ENCODE measurements at regions not wholly inside any gene's neighbourhood (a gene's known extent, or its start where the extent isn't known, plus 50 kb on each side); places are given as distances from the start of the nearest gene placed in this dataset.

DNA sequence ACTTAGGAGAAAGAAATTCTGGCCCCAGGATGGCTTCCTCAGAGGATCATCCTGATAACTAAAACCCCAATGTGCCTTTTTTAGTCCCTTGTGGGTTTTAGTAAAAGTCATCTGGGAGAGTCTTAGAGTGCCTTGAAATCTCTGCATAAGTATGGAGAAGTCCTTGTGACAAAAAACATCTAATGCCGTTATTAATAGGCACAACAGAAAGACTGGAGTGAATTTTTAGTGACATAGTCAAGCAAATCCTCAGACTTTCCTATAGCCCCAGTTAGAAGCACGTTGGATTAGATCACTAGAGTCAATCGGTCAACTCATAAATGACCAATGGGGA is 108.2 kb upstream of the MPDZ start:
- Histone ChIP-seq H3K36me3 (no peaks in the 10 kb centered on the region), H3K9me3 (peaks cover 0 to 12% (median 7%) of the 10 kb centered on the region in 4 donors), H3K4me3 (no peak overlapping the region), H3K4me1 (no peaks in the 10 kb centered on the region), H3K27ac (peak overlapping the region in 2 of 4 donors; percentile 4 to 32), H3K27me3 (no peaks in the 10 kb centered on the region)
- no peak for TF ChIP-seq POLR2AphosphoS5 (IDR thresholded peaks at IDR 0.05)
- TF ChIP-seq, protein P1, sequence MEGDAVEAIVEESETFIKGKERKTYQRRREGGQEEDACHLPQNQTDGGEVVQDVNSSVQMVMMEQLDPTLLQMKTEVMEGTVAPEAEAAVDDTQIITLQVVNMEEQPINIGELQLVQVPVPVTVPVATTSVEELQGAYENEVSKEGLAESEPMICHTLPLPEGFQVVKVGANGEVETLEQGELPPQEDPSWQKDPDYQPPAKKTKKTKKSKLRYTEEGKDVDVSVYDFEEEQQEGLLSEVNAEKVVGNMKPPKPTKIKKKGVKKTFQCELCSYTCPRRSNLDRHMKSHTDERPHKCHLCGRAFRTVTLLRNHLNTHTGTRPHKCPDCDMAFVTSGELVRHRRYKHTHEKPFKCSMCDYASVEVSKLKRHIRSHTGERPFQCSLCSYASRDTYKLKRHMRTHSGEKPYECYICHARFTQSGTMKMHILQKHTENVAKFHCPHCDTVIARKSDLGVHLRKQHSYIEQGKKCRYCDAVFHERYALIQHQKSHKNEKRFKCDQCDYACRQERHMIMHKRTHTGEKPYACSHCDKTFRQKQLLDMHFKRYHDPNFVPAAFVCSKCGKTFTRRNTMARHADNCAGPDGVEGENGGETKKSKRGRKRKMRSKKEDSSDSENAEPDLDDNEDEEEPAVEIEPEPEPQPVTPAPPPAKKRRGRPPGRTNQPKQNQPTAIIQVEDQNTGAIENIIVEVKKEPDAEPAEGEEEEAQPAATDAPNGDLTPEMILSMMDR (IDR thresholded peaks at IDR 0.05) = no peak
- TF ChIP-seq POLR2A (IDR thresholded peaks at IDR 0.05) = no peak
- TF ChIP-seq EP300 (IDR thresholded peaks at IDR 0.05) = no peak
- ATAC-seq (ENCODE audit: low FRiP score in 2 of 2) = peak in 1 of 2 donors; percentile 14
- no peak for DNase-seq
- 77 to 84% methylated on average over 3 of the region's 3 CpGs for WGBS, 2 donors

- Histone ChIP-seq H3K4me1 (no peaks in the 10 kb centered on the region), H3K4me3 (no peak overlapping the region), H3K36me3 (no peaks in the 10 kb centered on the region), H3K27ac (peak overlapping the region in 3 of 4 donors; percentile 10 to 32 (median 19)), H3K27me3 (no peaks in the 10 kb centered on the region), H3K9me3 (peaks cover 0 to 12% (median 7%) of the 10 kb centered on the region in 4 donors)
- DNase-seq (no peak), ATAC-seq (ENCODE audit: low FRiP score in 2 of 2) (peak in 1 of 2 donors; percentile 87)
- WGBS, 2 donors = 72 to 77% methylated on average over 4 of the region's 4 CpGs
- TF ChIP-seq, protein P1 (IDR thresholded peaks at IDR 0.05) = no peak
- no peak for TF ChIP-seq POLR2AphosphoS5 (IDR thresholded peaks at IDR 0.05)
- no peak for TF ChIP-seq EP300 (IDR thresholded peaks at IDR 0.05)
- no peak for TF ChIP-seq POLR2A (IDR thresholded peaks at IDR 0.05)
Observed at GRCh38 chr9:13386935-13387733, 107.6 kb upstream of the MPDZ start.

- Histone ChIP-seq H3K36me3 (no peaks in the 10 kb centered on the region), H3K27ac (peak overlapping the region in 2 of 4 donors; percentile 10 to 21), H3K4me3 (no peak overlapping the region), H3K9me3 (peaks cover 0 to 12% (median 7%) of the 10 kb centered on the region in 4 donors), H3K4me1 (no peaks in the 10 kb centered on the region), H3K27me3 (no peaks in the 10 kb centered on the region)
- 89 to 92% methylated on average over 2 of the region's 2 CpGs for WGBS, 2 donors
- peak in 1 of 2 donors; percentile 46 for ATAC-seq (ENCODE audit: low FRiP score in 2 of 2)
- DNase-seq = no peak
- TF ChIP-seq, protein P1 (IDR thresholded peaks at IDR 0.05) = no peak
- TF ChIP-seq POLR2AphosphoS5 (IDR thresholded peaks at IDR 0.05) (no peak), EP300 (IDR thresholded peaks at IDR 0.05) (no peak), POLR2A (IDR thresholded peaks at IDR 0.05) (no peak)
Observed at GRCh38 chr9:13386316-13386715, 106.8 kb upstream of the MPDZ start.

- WGBS, 2 donors = 88 to 92% methylated on average over 1 of the region's 1 CpG
- H3K27ac ChIP-seq = no peak overlapping the region
- TF ChIP-seq, protein P1 (IDR thresholded peaks at IDR 0.05) = no peak
- TF ChIP-seq EP300 (IDR thresholded peaks at IDR 0.05) (no peak), POLR2AphosphoS5 (IDR thresholded peaks at IDR 0.05) (no peak), POLR2A (IDR thresholded peaks at IDR 0.05) (no peak)
Observed at GRCh38 chr9:13383855-13384254, 104.4 kb upstream of the MPDZ start.

GRCh38 chr9:13383216-13383615 is 103.7 kb upstream of the MPDZ start:
- Histone ChIP-seq H3K4me3 (no peak overlapping the region), H3K27ac (no peak overlapping the region), H3K27me3 (no peaks in the 10 kb centered on the region), H3K36me3 (no peaks in the 10 kb centered on the region), H3K4me1 (no peaks in the 10 kb centered on the region), H3K9me3 (peaks cover 0 to 7% (median 2%) of the 10 kb centered on the region in 4 donors)
- no peak for ATAC-seq (ENCODE audit: low FRiP score in 2 of 2)
- no peak for DNase-seq
- 55 to 62% methylated on average over 1 of the region's 1 CpG for WGBS, 2 donors
- no peak for TF ChIP-seq EP300 (IDR thresholded peaks at IDR 0.05)
- TF ChIP-seq, protein P1 (IDR thresholded peaks at IDR 0.05) = no peak
- no peak for TF ChIP-seq POLR2AphosphoS5 (IDR thresholded peaks at IDR 0.05)
- TF ChIP-seq POLR2A (IDR thresholded peaks at IDR 0.05) = no peak

More at GRCh38 chr9:13383855-13384254, 104.4 kb upstream of the MPDZ start:
- Histone ChIP-seq H3K4me3 (no peak overlapping the region), H3K36me3 (no peaks in the 10 kb centered on the region), H3K9me3 (peaks cover 0 to 7% (median 2%) of the 10 kb centered on the region in 4 donors), H3K4me1 (no peaks in the 10 kb centered on the region), H3K27me3 (no peaks in the 10 kb centered on the region)
- ATAC-seq (ENCODE audit: low FRiP score in 2 of 2) (no peak), DNase-seq (no peak)
